GM12874 (cell line): ENCODE measurements at regions not wholly inside any gene's neighbourhood (a gene's known extent, or its start where the extent isn't known, plus 50 kb on each side); places are given as distances from the start of the nearest gene placed in this dataset.

Experiments used
- TF ChIP-seq, protein P1 (sequence below): IDR thresholded peaks from 2 replicates; pipeline ENCODE4 v1.5.1; 2011; ENCODE audit warnings: low read depth, mild to moderate bottlenecking, control low read depth, low read length, moderate library complexity; ENCODE audit not compliant: insufficient read depth

DNA sequence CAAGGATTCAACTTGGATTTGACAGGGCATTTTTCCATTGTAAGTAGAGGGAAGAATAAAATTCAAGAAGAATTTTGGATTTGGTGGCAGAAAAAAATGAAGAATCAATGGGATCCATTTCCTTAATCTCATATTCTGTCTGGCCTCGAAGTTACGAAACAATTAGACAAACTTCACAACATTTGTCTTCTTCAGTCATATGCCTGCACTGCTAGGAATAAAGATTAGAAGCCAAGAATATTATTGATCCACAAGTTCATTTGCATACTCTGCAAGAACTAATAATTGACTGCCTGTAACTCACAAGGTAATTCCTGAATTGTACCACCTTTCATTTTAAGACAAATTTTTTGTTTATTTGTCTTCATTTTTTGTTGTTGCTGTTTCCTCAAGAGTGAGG, 486.2 kb downstream of the HAO1 start:
- TF ChIP-seq, protein P1, sequence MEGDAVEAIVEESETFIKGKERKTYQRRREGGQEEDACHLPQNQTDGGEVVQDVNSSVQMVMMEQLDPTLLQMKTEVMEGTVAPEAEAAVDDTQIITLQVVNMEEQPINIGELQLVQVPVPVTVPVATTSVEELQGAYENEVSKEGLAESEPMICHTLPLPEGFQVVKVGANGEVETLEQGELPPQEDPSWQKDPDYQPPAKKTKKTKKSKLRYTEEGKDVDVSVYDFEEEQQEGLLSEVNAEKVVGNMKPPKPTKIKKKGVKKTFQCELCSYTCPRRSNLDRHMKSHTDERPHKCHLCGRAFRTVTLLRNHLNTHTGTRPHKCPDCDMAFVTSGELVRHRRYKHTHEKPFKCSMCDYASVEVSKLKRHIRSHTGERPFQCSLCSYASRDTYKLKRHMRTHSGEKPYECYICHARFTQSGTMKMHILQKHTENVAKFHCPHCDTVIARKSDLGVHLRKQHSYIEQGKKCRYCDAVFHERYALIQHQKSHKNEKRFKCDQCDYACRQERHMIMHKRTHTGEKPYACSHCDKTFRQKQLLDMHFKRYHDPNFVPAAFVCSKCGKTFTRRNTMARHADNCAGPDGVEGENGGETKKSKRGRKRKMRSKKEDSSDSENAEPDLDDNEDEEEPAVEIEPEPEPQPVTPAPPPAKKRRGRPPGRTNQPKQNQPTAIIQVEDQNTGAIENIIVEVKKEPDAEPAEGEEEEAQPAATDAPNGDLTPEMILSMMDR = no peak

DNA sequence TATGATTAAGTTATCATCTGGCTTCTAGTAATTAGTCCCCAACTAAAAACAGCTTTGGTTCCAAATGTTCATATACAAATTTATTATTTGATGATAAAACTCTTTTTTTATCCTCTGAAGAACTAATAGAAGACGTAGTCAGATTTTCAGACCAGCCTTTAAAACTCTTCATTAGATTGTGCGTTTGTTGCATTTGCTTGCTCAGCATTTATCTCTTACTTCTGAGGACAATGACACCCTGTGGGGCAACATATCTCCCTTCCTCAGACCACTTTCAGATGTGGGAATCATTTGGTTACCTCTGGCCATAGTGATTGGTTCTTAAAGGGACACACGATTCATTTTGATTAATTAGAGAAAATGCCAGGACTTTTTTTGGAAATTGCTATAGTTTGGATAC, 481.8 kb downstream of the HAO1 start:
- TF ChIP-seq, protein P1 = no peak

DNA sequence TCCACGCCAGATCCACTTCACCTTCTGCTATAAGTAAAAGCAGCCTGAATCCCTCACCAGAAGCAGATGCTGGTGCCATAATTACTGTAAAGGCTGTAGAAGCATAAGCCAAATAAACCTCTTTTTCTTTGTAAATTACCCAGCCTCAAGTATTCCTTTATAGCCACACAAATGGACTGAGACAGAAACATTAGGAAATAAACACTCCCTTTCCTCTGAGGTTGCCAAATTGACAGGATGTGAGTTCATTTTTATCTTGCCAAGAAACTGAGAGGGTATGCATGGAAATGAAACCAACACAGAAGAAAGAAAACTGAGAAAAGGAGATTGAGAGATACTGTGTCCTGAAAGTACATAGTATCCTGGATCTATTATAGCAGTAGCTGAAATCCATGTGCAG, 481.2 kb downstream of the HAO1 start:
- TF ChIP-seq, protein P1 = no peak

DNA sequence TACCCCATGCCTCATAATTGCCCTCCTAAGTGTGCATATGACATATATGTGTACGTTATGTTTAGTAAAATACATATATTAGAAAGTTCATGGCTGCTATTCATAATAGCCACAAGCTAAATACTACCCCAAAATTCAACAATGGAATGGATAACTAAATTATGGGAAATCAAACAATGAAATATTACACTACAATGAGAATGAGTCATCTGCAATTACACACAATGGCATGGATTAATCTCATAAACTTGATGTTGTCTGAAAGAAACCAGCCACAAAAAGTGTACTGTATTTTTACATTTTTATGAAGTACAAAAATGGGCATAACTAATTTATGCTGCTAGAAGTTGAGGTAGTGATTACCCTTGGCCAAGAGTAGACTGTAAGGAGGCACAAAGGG, 477.0 kb downstream of the HAO1 start:
- TF ChIP-seq, protein P1 = no peak

DNA sequence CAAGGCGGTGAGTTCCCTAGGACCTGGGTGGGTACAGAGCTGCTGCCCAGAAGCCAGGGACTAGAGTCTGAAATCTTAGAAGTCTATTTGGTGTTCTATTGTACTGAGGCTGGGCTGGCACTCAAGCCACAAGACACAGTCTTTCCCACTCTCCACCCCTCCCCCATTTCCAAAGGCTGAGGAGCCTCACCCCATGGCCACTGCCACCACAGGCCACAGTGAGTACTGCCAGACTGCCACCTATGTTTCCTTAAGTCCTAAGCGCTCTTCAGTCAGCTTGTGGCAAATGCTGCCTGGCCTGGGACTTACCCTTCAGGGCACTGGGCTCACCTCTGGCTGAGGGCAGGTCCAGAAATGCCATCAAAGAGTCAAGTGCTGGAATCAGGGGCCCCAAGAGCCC, 469.3 kb downstream of the HAO1 start:
- TF ChIP-seq, protein P1 = no peak

DNA sequence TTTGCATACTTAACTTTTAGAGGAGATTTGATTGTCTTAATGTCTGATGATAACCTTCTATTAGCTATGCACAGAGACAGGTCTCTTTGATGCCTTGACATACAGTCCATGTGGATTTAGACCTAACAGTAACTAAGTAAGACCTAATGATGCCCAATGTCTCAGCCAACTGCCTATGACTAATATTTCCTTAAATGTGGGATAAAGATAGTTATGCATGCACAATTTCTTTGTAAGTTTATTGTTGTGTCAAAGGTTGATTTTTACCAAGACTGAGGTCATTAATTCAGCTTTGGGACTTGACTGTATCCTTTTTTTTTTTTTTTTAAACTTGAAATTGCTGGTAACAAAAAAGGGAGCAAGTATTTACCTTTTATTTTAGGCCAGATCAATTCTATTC, 450.0 kb downstream of the HAO1 start:
- TF ChIP-seq, protein P1 = no peak

DNA sequence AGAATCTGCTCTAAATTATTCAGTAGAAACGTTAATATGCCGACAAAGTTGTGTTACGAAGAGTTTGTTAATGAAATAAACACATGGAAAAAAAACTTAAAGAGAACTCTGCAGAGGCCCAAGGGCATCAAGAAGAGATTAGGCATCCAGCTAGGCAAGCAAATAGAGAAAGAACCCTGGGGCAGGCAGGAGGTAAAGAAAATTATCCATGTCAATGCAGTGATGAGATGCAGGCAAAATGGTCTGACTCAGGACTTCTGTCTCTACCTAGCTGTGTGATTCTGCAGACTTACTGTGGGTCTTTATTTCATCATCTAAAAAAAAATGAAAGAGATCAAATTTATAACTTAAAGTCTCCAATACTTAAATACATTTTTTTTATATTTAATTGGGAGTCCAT, 448.0 kb downstream of the HAO1 start:
- TF ChIP-seq, protein P1 = no peak

DNA sequence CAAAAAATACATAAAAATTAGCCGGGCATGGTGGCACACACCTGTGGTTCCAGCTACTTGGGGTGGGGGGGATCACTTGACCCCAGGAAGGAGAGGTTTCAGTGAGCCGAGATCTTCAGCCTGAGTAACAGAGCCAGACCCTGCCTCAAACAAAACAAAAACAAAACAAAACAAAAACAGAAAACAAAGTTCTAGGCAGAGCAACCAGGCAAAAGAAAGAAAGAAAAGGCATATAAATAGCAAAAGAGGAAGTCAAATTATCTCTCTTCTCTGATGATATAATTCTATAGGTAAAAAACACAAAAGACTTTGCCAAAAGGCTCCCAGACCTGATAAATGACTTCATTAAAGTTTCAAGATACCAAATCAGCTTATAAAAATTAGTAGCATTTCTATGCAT, 446.9 kb downstream of the HAO1 start:
- TF ChIP-seq, protein P1 = no peak
